ENCODE measurements at regions not wholly inside any gene's neighbourhood (a gene's known extent, or its start where the extent isn't known, plus 50 kb on each side); places are given as distances from the start of the nearest gene placed in this dataset.

DNA sequence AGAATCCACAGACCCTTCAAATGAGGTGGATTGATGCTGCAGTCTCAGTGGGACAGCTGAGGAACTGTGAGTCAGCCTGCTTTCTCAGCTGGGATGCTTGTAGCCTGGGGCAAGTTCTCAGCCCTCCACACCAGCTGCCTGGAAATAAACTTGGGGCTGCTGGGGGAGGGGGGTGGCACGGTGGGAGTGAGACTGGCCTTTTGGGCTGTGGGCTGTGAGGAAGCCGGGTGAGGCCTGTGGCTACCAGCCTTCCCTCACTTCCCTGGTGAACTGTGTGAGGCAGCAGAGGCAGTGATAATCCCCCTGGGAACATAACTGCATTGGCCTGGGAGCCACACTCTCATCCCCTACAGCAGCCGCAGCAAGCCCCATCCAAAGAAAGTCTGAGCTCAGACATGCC, 114.5 kb upstream of the GUCY1A1 start:
- no peak for DNase-seq
- no TSS peak for BruUV-seq (replicated peaks)
- TF ChIP-seq, protein P1, sequence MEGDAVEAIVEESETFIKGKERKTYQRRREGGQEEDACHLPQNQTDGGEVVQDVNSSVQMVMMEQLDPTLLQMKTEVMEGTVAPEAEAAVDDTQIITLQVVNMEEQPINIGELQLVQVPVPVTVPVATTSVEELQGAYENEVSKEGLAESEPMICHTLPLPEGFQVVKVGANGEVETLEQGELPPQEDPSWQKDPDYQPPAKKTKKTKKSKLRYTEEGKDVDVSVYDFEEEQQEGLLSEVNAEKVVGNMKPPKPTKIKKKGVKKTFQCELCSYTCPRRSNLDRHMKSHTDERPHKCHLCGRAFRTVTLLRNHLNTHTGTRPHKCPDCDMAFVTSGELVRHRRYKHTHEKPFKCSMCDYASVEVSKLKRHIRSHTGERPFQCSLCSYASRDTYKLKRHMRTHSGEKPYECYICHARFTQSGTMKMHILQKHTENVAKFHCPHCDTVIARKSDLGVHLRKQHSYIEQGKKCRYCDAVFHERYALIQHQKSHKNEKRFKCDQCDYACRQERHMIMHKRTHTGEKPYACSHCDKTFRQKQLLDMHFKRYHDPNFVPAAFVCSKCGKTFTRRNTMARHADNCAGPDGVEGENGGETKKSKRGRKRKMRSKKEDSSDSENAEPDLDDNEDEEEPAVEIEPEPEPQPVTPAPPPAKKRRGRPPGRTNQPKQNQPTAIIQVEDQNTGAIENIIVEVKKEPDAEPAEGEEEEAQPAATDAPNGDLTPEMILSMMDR (IDR thresholded peaks at IDR 0.05; ENCODE audit: unreplicated experiment) = no peak
- Mint-ChIP-seq H3K36me3 (ENCODE audit: insufficient read depth, unreplicated experiment) (no peaks in the 10 kb centered on the region), H3K27ac (ENCODE audit: unreplicated experiment) (no peak overlapping the region), H3K27me3 (ENCODE audit: unreplicated experiment) (no peaks in the 10 kb centered on the region), H3K9me3 (ENCODE audit: low read depth, unreplicated experiment) (no peaks in the 10 kb centered on the region), H3K4me3 (ENCODE audit: low read depth, unreplicated experiment) (no peak overlapping the region), H3K4me1 (ENCODE audit: low read depth, unreplicated experiment) (no peaks in the 10 kb centered on the region)
- intact Hi-C loops (cut with micrococcal nuclease; ENCODE audit: unreplicated experiment) = no loop called here
- CTCF ChIA-PET = interaction anchor here (0.6 kb wide), 1 partner anchor 9 kb away, joined by 3 read pairs; no protein-coding TSS in a partner anchor

DNA sequence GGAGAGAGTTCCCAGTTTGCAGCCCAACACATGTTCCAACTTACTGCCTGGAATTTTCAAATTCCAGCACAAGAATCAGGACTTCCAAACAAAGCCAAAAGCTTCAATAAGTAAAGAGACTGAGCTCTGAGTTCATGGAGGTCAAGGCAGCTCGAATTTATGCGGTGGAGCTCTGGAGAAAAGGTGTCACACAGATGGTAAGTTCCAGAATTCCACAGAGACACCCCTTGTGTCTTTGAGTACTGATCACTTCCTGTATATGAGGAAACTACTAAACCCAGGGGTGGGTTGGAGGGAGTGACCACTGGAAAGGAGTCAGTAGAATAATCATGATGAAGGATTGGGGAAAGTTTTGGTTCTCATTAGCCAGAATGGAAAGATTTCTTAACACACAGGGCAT, 118.5 kb upstream of the GUCY1A1 start:
- Mint-ChIP-seq H3K27me3 (ENCODE audit: unreplicated experiment) (no peaks in the 10 kb centered on the region), H3K4me1 (ENCODE audit: low read depth, unreplicated experiment) (no peaks in the 10 kb centered on the region), H3K36me3 (ENCODE audit: insufficient read depth, unreplicated experiment) (no peaks in the 10 kb centered on the region), H3K9me3 (ENCODE audit: low read depth, unreplicated experiment) (no peaks in the 10 kb centered on the region), H3K27ac (ENCODE audit: unreplicated experiment) (no peak overlapping the region), H3K4me3 (ENCODE audit: low read depth, unreplicated experiment) (no peak overlapping the region)
- intact Hi-C loops (cut with micrococcal nuclease; ENCODE audit: unreplicated experiment) = no loop called here
- TF ChIP-seq, protein P1 (IDR thresholded peaks at IDR 0.05; ENCODE audit: unreplicated experiment) = no peak
- DNase-seq = no peak
- BruUV-seq (replicated peaks) = no TSS peak
- CTCF ChIA-PET = no interaction called here

DNA sequence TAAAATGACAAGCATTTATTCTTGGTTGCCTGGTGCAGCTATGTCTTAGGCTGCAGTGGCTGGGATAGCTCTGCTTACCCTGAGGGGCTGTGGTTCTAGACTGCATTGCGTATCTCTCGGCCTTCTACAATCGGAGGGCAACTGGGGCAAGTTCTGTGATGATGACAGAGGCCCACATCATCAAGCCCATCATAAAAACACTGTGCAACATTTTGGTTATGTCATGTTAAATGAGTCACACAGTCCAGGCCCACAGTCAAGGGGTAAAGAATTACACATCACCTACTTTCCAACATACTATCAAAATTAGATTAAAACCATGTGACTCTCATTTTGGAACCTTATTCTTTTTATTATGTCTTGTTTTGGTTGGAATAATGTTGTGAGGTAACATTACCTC, 120.2 kb upstream of the GUCY1A1 start:
- no peaks in the 10 kb centered on the region for H3K36me3 Mint-ChIP-seq (ENCODE audit: insufficient read depth, unreplicated experiment)
- no TSS peak for BruUV-seq (replicated peaks)
- DNase-seq = no peak
- CTCF ChIA-PET = no interaction called here
- no peaks in the 10 kb centered on the region for H3K9me3 Mint-ChIP-seq (ENCODE audit: low read depth, unreplicated experiment)
- H3K4me1 Mint-ChIP-seq (ENCODE audit: low read depth, unreplicated experiment) = no peaks in the 10 kb centered on the region
- intact Hi-C loops (cut with micrococcal nuclease; ENCODE audit: unreplicated experiment) = no loop called here
- TF ChIP-seq, protein P1 (IDR thresholded peaks at IDR 0.05; ENCODE audit: unreplicated experiment) = no peak
- no peak overlapping the region for H3K4me3 Mint-ChIP-seq (ENCODE audit: low read depth, unreplicated experiment)
- no peaks in the 10 kb centered on the region for H3K27me3 Mint-ChIP-seq (ENCODE audit: unreplicated experiment)
- no peak overlapping the region for H3K27ac Mint-ChIP-seq (ENCODE audit: unreplicated experiment)

DNA sequence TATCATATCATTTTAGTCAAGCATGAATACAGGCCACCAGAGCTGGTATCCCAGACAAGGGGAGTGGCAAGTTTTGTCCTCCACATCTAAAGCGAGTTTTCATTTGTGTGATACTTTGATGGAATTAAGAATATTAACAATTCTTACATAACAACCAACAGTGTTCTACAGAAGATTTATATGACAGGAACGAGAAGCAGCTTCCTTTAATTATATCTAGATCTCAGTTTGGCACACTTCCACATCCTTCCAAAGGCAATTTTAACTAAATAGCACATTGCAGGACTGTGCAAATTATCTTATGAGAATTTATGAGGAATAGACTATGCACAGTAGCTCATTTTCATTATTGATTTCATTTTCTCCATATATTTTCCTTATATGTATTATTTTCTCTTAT, 121.2 kb upstream of the GUCY1A1 start:
- Mint-ChIP-seq H3K36me3 (ENCODE audit: insufficient read depth, unreplicated experiment) (no peaks in the 10 kb centered on the region), H3K4me3 (ENCODE audit: low read depth, unreplicated experiment) (no peak overlapping the region), H3K9me3 (ENCODE audit: low read depth, unreplicated experiment) (no peaks in the 10 kb centered on the region), H3K4me1 (ENCODE audit: low read depth, unreplicated experiment) (no peaks in the 10 kb centered on the region), H3K27ac (ENCODE audit: unreplicated experiment) (no peak overlapping the region), H3K27me3 (ENCODE audit: unreplicated experiment) (no peaks in the 10 kb centered on the region)
- intact Hi-C loops (cut with micrococcal nuclease; ENCODE audit: unreplicated experiment) = no loop called here
- BruUV-seq (replicated peaks) = no TSS peak
- DNase-seq = no peak
- TF ChIP-seq, protein P1 (IDR thresholded peaks at IDR 0.05; ENCODE audit: unreplicated experiment) = no peak
- CTCF ChIA-PET = no interaction called here

DNA sequence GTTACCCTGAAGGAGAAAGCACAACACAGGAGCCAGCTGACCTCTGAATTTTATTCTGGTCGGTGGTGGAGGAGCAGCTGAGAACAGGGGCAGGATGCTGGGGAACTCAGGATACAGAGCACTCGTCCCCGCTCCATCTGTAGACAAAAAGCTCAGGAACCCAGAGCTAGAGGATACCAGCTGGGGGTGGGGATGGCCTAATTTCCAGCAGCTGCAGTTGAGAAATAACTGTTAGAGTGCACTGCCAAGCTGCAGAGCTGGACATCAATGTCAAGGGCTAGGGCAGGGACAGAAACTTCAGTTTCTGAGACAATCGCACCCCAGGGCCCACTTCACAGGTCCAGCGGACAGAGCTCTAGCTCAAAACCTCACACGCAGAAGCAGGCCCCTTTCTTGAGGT, 122.1 kb upstream of the GUCY1A1 start:
- TF ChIP-seq, protein P1 (IDR thresholded peaks at IDR 0.05; ENCODE audit: unreplicated experiment) = no peak
- no TSS peak for BruUV-seq (replicated peaks)
- H3K27me3 Mint-ChIP-seq (ENCODE audit: unreplicated experiment) = no peaks in the 10 kb centered on the region
- DNase-seq = no peak
- no peaks in the 10 kb centered on the region for H3K9me3 Mint-ChIP-seq (ENCODE audit: low read depth, unreplicated experiment)
- intact Hi-C loops (cut with micrococcal nuclease; ENCODE audit: unreplicated experiment) = no loop called here
- CTCF ChIA-PET = no interaction called here
- no peaks in the 10 kb centered on the region for H3K4me1 Mint-ChIP-seq (ENCODE audit: low read depth, unreplicated experiment)
- H3K27ac Mint-ChIP-seq (ENCODE audit: unreplicated experiment) = no peak overlapping the region
- H3K4me3 Mint-ChIP-seq (ENCODE audit: low read depth, unreplicated experiment) = no peak overlapping the region
- H3K36me3 Mint-ChIP-seq (ENCODE audit: insufficient read depth, unreplicated experiment) = no peaks in the 10 kb centered on the region
